GM21423 (cell line): ENCODE measurements at regions not wholly inside any gene's neighbourhood (a gene's known extent, or its start where the extent isn't known, plus 50 kb on each side); places are given as distances from the start of the nearest gene placed in this dataset.

Experiments
- ATAC-seq: cut with Tn5 transposase; IDR thresholded peaks from one replicate; pipeline ENCODE4 v1.9.1; 2021; ENCODE audit warnings: mild to moderate bottlenecking, moderate library complexity; ENCODE audit not compliant: unreplicated experiment

- no peak for ATAC-seq
Observed at GRCh38 chr22:49116021-49116420, 711.7 kb downstream of the BRD1 start.

GRCh38 chr22:49115197-49115596 is 712.5 kb downstream of the BRD1 start:
- no peak for ATAC-seq

- ATAC-seq = no peak
Observed at GRCh38 chr22:49113758-49114157, 713.9 kb downstream of the BRD1 start.

- ATAC-seq = no peak
Observed at GRCh38 chr22:49112661-49113626, 714.7 kb downstream of the BRD1 start.

GRCh38 chr22:49112176-49112575 is 715.5 kb downstream of the BRD1 start:
- ATAC-seq = no peak

GRCh38 chr22:49111085-49111484 is 716.6 kb downstream of the BRD1 start:
- no peak for ATAC-seq

- ATAC-seq = no peak
Observed at GRCh38 chr22:49108636-49109315, 718.9 kb downstream of the BRD1 start.

GRCh38 chr22:49107961-49108530 is 719.6 kb downstream of the BRD1 start:
- no peak for ATAC-seq

- ATAC-seq = no peak
Observed at GRCh38 chr22:49107561-49107960, 720.1 kb downstream of the BRD1 start.

- ATAC-seq = no peak
Observed at GRCh38 chr22:49106842-49107152, 720.9 kb downstream of the BRD1 start.

GRCh38 chr22:49106096-49106841 is 721.4 kb downstream of the BRD1 start:
- ATAC-seq = no peak

GRCh38 chr22:49104434-49104833 is 723.2 kb downstream of the BRD1 start:
- no peak for ATAC-seq

GRCh38 chr22:49103314-49104059 is 724.2 kb downstream of the BRD1 start:
- ATAC-seq = no peak

GRCh38 chr22:49102367-49102766 is 725.3 kb downstream of the BRD1 start:
- ATAC-seq = no peak

GRCh38 chr22:49101873-49102272 is 725.8 kb downstream of the BRD1 start:
- no peak for ATAC-seq

- ATAC-seq = no peak
Observed at GRCh38 chr22:49101225-49101624, 726.4 kb downstream of the BRD1 start.

- no peak for ATAC-seq
Observed at GRCh38 chr22:49100773-49101172, 726.9 kb downstream of the BRD1 start.

- ATAC-seq = no peak
Observed at GRCh38 chr22:49100316-49100715, 727.4 kb downstream of the BRD1 start.

GRCh38 chr22:49099496-49100124 is 728.1 kb downstream of the BRD1 start:
- ATAC-seq = no peak

- no peak for ATAC-seq
Observed at GRCh38 chr22:49099089-49099488, 728.6 kb downstream of the BRD1 start.
